Esophagus squamous epithelium (tissue), 4 donors: ENCODE measurements at regions not wholly inside any gene's neighbourhood (a gene's known extent, or its start where the extent isn't known, plus 50 kb on each side); places are given as distances from the start of the nearest gene placed in this dataset.

Source experiments
- POLR2A ChIP-seq, 4 donors: fragments of 450-650 bp; IDR thresholded peaks; one replicate each; pipeline ENCODE4 v1.6.1; 2017; ENCODE audit warnings: antibody characterized with exemption in 4 of 4, mild to moderate bottlenecking in 4 of 4, moderate library complexity in 3 of 4
- TF ChIP-seq, protein P1 (sequence below), 6 experiments: fragments of 450-650 bp in 4 of 6; fragments of 200-600 bp in 2 of 6; sonication (generic) in 2 of 6; IDR thresholded peaks; one replicate each; pipeline ENCODE4 v1.5.1; 2016 to 2019; ENCODE audit warnings: antibody characterized with exemption in 6 of 6, mild to moderate bottlenecking in 4 of 6, moderate library complexity in 4 of 6

GRCh38 chr6:14659841-14660240, 542.3 kb downstream of the CD83 start:
- TF ChIP-seq, protein P1, sequence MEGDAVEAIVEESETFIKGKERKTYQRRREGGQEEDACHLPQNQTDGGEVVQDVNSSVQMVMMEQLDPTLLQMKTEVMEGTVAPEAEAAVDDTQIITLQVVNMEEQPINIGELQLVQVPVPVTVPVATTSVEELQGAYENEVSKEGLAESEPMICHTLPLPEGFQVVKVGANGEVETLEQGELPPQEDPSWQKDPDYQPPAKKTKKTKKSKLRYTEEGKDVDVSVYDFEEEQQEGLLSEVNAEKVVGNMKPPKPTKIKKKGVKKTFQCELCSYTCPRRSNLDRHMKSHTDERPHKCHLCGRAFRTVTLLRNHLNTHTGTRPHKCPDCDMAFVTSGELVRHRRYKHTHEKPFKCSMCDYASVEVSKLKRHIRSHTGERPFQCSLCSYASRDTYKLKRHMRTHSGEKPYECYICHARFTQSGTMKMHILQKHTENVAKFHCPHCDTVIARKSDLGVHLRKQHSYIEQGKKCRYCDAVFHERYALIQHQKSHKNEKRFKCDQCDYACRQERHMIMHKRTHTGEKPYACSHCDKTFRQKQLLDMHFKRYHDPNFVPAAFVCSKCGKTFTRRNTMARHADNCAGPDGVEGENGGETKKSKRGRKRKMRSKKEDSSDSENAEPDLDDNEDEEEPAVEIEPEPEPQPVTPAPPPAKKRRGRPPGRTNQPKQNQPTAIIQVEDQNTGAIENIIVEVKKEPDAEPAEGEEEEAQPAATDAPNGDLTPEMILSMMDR (IDR thresholded peaks at IDR 0.05): no peak
- no peak for TF ChIP-seq POLR2A (IDR thresholded peaks at IDR 0.05)
